ENCODE measurements at regions not wholly inside any gene's neighbourhood (a gene's known extent, or its start where the extent isn't known, plus 50 kb on each side); places are given as distances from the start of the nearest gene placed in this dataset.
"Not testable (repeated sequence)": the region's sequence is repeated elsewhere in the genome, so short reads cannot be mapped to it uniquely, and the experiment has no call there.

- DNase-seq (ENCODE audit: low read depth, low spot score): peak; percentile 59
Measured at GRCh38 chr20:52313341-52313963, 121.9 kb upstream of the ZFP64 start.

DNA sequence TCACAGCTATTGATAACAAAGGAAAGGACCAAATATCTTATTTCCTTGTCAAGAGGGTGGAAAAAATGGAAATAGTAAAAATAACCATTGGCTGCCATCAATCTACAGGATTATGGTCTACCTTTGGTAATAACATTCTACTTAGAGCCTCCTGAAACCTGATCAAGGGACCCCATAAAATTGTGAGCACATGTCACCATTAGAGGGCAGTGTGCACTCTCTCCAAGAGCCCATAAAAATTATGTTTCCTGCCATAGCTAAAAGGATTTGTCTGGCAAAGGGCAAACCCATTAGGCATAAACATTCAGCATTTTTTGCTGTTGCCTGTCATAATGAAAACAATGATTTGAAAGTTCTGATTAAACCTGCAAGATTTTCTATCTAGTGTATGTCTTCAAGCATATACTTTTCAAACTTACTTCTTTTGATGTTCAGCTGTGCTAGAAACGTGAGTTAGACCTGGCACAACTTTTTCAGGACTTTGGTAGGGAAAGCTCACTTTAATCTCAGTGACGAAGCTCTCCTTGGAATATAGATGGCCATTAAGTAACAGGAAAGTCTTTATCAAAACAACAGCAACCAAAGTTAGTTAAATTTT, 120.7 kb upstream of the ZFP64 start:
- peak; percentile 80 for DNase-seq (ENCODE audit: low read depth, low spot score)

GRCh38 chr20:52311209-52311794, 119.7 kb upstream of the ZFP64 start:
- no peak for DNase-seq (ENCODE audit: low read depth, low spot score)

DNA sequence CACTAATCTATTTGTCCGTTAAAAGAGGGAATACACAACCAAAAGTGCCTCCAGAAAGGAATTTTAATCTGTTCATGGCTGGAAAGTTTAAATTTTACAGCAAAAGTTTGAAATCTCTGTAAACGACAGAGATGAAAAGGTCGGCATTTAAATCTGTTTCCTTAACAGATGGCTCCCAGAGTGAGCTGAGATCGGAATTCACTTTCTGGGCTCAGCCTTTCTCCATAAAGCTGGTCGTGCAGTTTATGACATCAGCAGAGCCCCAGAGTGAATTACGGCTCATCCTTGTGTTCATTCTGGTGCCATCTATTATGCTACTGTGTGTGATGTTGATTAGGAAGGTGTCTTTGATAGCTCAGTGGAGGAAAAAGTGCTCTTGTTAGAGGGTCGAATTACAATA, 117.6 kb upstream of the ZFP64 start:
- no peak for DNase-seq (ENCODE audit: low read depth, low spot score)

GRCh38 chr20:52306477-52306876, 114.9 kb upstream of the ZFP64 start:
- DNase-seq (ENCODE audit: low read depth, low spot score): no peak

GRCh38 chr20:52305858-52306257, 114.3 kb upstream of the ZFP64 start:
- DNase-seq (ENCODE audit: low read depth, low spot score): no peak

- DNase-seq (ENCODE audit: low read depth, low spot score): no peak
Measured at GRCh38 chr20:52305024-52305645, 113.6 kb upstream of the ZFP64 start.

GRCh38 chr20:52303281-52303950, 111.8 kb upstream of the ZFP64 start:
- no peak for DNase-seq (ENCODE audit: low read depth, low spot score)

GRCh38 chr20:52302736-52303135, 111.2 kb upstream of the ZFP64 start:
- no peak for DNase-seq (ENCODE audit: low read depth, low spot score)

GRCh38 chr20:52302051-52302450, 110.5 kb upstream of the ZFP64 start:
- not testable (repeated sequence) for DNase-seq (ENCODE audit: low read depth, low spot score)

- no peak for DNase-seq (ENCODE audit: low read depth, low spot score)
Measured at GRCh38 chr20:52295556-52295955, 104.0 kb upstream of the ZFP64 start.

GRCh38 chr20:52294106-52294628, 102.6 kb upstream of the ZFP64 start:
- DNase-seq (ENCODE audit: low read depth, low spot score): no peak

GRCh38 chr20:52291109-52291508, 99.5 kb upstream of the ZFP64 start:
- DNase-seq (ENCODE audit: low read depth, low spot score): peak; percentile 9

- DNase-seq (ENCODE audit: low read depth, low spot score): no peak
Measured at GRCh38 chr20:52290569-52290968, 99.0 kb upstream of the ZFP64 start.

GRCh38 chr20:52289956-52290565, 98.5 kb upstream of the ZFP64 start:
- no peak for DNase-seq (ENCODE audit: low read depth, low spot score)

- DNase-seq (ENCODE audit: low read depth, low spot score): no peak
Measured at GRCh38 chr20:52280407-52280806, 88.8 kb upstream of the ZFP64 start.

DNA sequence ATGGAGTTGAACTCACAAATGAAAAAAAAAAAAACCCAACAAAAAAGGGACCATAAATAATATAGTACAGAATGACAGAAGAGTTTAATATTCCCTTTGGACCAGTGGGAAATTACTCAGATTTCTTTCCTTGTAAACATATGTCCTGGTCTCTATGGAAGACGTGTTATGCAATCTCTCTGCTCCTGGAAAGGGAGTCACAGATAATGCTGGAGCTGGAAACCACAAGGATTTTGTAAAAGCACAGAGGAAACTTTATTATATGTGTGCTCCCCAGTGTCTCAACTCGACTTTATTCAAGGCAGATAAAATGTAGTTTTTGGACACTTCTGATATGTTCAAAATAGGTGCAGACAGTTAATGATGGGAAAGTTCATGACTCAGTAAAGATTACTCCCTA, 88.1 kb upstream of the ZFP64 start:
- DNase-seq (ENCODE audit: low read depth, low spot score): no peak

- DNase-seq (ENCODE audit: low read depth, low spot score): no peak
Measured at GRCh38 chr20:52275181-52275691, 83.7 kb upstream of the ZFP64 start.

DNA sequence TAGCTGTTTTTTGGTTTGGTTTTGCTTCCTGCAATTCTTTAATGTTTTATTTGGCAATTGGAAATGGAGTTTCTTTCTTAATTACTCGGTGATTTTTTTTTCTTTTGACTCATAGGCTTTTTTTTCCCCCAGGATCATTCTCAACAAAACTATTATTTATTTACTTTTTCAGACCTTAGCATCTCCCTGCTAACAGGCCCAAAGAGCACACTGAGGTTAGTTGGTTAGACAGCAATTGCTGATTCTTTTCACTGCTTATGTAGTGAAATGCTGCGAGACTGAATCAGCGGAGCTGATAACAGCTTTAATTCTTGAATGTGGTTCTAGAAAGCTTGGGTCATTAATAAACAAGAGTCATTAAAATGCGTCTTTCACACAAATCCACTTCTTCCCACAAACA, 79.1 kb upstream of the ZFP64 start:
- DNase-seq (ENCODE audit: low read depth, low spot score): peak; percentile 41

DNA sequence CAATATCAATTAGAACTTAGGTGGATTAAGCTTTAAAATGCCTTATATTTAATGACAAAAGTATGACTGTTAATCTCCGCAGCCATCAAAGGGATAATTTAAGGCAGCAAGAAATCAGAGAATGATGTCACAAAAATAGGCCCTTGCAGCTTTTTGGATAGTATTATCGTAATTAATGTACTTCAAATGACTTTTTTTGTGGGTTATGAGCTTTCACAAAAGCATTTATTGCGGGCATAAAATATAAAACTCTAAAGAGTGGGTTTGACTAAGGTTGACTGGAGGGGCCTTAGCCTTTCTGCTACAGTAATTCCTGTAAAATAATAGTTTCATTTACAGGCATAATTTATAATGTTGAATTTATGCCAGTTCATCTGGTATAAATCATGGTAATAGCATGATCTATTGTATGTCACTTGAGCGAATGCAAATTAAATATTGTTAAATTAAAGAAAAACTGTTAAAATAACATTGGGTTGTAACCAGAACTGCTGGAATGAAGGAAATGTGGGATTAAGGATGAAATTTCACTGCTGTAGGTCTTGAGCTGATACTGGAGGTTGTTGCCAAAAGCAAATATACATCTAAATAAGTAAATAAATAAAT, 78.5 kb upstream of the ZFP64 start:
- peak; percentile 4 for DNase-seq (ENCODE audit: low read depth, low spot score)

DNA sequence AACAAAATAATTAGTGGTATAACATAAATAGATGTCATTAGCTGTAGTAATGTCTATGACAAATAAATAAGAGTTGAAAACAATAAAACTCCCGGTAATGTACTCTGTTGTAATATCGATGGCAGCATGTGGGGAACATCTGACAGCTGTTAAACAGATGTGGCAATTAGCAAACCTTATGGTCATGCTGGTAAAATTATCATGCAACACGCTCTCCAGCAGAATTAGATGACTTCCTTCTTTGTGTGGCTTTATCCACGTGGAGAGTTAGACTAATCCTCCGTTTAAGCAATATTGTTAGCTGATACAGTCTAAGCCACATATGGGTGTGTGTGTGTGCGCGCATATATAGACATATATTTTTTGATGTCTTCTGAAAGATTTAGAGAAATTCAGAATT, 77.7 kb upstream of the ZFP64 start:
- DNase-seq (ENCODE audit: low read depth, low spot score): no peak

Data from astrocyte of the hippocampus (primary cell).